K562 (cell line): ENCODE measurements at regions not wholly inside any gene's neighbourhood (a gene's known extent, or its start where the extent isn't known, plus 50 kb on each side); places are given as distances from the start of the nearest gene placed in this dataset.

ENCODE experiments used
- CBX1 ChIP-seq: sonication (generic); IDR thresholded peaks from 2 replicates; pipeline ENCODE4 v1.6.1; 2016; ENCODE audit warnings: antibody characterized with exemption, low read depth, mild to moderate bottlenecking
- CHCHD3 ChIP-seq: fragments of 250-450 bp; sonication (Bioruptor Pico); IDR thresholded peaks from 2 replicates; pipeline ENCODE4 v2.1.2; 2022; ENCODE audit warnings: mild to moderate bottlenecking
- CREB1 ChIP-seq, 2 experiments: sonication (generic) in 1 of 2; formaldehyde crosslinking in 1 of 2; IDR thresholded peaks; 2 replicates each; pipeline versions ENCODE4 v1.6.1 to v1.8.0; 2012 to 2022; ENCODE audit warnings: inconsistent platforms in 1 of 2, mild to moderate bottlenecking in 1 of 2, missing genetic modification reagents in 1 of 2, moderate library complexity in 1 of 2
- FOXP1 ChIP-seq: sonication (generic); formaldehyde crosslinking; IDR thresholded peaks from 2 replicates; pipeline ENCODE4 v1.8.0; 2022; ENCODE audit warnings: mild to moderate bottlenecking, missing genetic modification reagents
- NR1H2 ChIP-seq: sonication (generic); formaldehyde crosslinking; IDR thresholded peaks from 2 replicates; pipeline ENCODE4 v1.4.0; 2020; ENCODE audit warnings: mild to moderate bottlenecking, missing genetic modification reagents
- POLR2A ChIP-seq: fragments of 450-650 bp; conservative IDR thresholded peaks from 2 replicates; pipeline ENCODE4 v1.6.1; 2016
- TF ChIP-seq, protein P1 (sequence below), 3 experiments: IDR thresholded peaks in 2 of 3; conservative IDR thresholded peaks in 1 of 3; 2 replicates each; pipeline ENCODE4 v1.5.1; 2011 to 2012; ENCODE audit warnings: low read length in 3 of 3, mild to moderate bottlenecking in 3 of 3, control low read depth in 2 of 3, improper control_type of control experiment in 1 of 3, inconsistent platforms in 1 of 3, low read depth in 1 of 3, mixed read lengths in 1 of 3, moderate library complexity in 1 of 3; ENCODE audit not compliant: insufficient read depth in 2 of 3

DNA sequence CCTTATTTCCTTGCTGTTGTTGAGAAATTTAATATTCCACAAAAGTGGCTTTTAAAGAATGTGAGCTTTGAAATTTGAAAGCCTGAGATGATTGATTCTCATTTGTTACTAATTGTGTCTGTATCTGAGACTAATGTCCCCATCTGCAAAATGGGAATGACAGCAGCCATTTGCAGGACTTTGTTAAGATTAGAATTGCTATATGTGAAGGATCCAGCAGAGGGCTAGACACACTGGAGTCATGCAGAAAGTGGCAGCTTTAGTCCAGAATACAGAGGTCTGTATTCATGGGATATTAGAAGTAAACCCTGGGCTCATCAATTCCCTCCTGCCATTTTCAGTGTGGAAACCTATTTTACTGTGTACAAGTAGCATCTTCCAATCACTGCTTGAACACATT is 296.5 kb upstream of the GYPC start:
- no peak for TF ChIP-seq POLR2A
- no peak for TF ChIP-seq CBX1
- TF ChIP-seq, protein P1, sequence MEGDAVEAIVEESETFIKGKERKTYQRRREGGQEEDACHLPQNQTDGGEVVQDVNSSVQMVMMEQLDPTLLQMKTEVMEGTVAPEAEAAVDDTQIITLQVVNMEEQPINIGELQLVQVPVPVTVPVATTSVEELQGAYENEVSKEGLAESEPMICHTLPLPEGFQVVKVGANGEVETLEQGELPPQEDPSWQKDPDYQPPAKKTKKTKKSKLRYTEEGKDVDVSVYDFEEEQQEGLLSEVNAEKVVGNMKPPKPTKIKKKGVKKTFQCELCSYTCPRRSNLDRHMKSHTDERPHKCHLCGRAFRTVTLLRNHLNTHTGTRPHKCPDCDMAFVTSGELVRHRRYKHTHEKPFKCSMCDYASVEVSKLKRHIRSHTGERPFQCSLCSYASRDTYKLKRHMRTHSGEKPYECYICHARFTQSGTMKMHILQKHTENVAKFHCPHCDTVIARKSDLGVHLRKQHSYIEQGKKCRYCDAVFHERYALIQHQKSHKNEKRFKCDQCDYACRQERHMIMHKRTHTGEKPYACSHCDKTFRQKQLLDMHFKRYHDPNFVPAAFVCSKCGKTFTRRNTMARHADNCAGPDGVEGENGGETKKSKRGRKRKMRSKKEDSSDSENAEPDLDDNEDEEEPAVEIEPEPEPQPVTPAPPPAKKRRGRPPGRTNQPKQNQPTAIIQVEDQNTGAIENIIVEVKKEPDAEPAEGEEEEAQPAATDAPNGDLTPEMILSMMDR (IDR thresholded peaks at IDR 0.05 in 2 of 3, conservative IDR thresholded peaks at IDR 0.05 in 1 of 3; ENCODE audit: insufficient read depth in 2 of 3, low read depth in 1 of 3, low read length in 3 of 3) = peak; percentile 8 to 40 (median 29); a peak in 1 of 6 replicates
- no peak for TF ChIP-seq CHCHD3 (CRISPR knock-in tag)
- no peak for TF ChIP-seq NR1H2
- TF ChIP-seq CREB1 (IDR thresholded peaks at IDR 0.05) = no peak
- no peak for TF ChIP-seq CREB1 (CRISPR knock-in tag; IDR thresholded peaks at IDR 0.05)
- no peak for TF ChIP-seq FOXP1
